ELF-1 (cell line): ENCODE measurements at regions not wholly inside any gene's neighbourhood (a gene's known extent, or its start where the extent isn't known, plus 50 kb on each side); places are given as distances from the start of the nearest gene placed in this dataset.

ENCODE experiments used
- DNase-seq: peaks from one replicate; pipeline ENCODE4 v3.0.0-alpha.2; 2016; ENCODE audit warnings: low read depth, low spot score

DNA sequence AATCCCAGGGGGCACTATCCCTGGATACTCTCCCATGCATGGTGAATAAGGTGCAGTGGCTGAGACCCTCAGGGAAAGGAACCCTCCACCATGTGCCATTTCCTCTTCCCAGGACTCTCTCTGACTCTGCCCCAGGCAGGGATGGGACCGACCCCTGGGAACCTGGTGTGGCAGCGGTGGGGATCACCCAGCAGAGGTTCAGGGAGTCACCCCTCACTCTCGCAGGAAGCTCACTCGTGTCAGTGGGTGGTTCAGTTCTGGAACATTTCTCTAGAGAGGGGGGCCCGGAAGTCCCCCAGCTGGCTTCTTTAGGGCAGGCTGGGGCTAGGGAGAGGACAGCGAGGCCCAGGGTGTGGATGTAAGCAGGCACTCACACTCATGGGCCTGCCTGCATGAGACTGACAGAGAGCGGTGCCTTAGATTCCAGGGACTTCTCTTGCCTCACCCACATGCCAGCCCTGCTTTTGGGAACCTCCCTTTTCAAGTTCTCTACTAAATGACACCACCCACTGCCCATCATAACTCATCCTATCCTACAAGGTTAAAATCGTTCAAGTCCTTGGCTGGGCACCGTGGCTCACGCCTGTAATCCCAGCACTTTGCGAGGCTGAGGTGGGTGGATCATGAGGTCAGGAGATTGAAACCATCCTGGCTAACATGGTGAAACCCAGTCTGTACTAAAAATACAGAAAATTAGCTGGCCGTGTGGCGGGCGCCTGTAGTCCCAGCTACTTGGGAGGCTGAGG is 109.7 kb upstream of the SDK2 start:
- no peak for DNase-seq

DNA sequence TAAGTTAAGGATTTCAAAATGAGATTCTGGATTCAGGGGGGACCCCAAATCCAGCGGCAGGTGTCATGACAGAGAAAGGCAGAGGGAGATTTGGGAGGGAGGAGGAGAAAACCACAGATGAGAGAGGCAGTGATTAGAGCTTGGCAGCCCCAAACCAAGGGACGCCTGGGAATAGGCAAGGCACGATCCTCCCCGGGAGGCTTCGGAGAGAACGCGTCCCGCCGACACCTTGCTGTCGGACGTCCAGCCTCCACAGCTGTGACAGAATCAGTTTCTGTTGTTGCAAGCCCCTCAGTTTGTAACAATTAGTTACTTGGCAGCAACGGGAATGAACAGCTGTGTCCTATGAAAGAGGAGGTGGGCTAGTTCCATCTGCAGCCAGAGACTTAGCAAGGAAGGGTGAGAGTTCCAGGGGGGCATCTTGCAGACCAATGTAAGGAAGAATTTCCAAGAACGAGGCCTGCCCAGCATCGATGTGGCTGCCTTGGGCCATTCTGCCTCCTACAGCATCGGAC is 110.7 kb upstream of the SDK2 start:
- no peak for DNase-seq

- DNase-seq: peak; percentile 35
Observed at GRCh38 chr17:73757420-73757819, 113.2 kb upstream of the SDK2 start.

- no peak for DNase-seq
Observed at GRCh38 chr17:73758245-73758644, 114.0 kb upstream of the SDK2 start.

GRCh38 chr17:73759324-73759723 is 115.1 kb upstream of the SDK2 start:
- no peak for DNase-seq

DNA sequence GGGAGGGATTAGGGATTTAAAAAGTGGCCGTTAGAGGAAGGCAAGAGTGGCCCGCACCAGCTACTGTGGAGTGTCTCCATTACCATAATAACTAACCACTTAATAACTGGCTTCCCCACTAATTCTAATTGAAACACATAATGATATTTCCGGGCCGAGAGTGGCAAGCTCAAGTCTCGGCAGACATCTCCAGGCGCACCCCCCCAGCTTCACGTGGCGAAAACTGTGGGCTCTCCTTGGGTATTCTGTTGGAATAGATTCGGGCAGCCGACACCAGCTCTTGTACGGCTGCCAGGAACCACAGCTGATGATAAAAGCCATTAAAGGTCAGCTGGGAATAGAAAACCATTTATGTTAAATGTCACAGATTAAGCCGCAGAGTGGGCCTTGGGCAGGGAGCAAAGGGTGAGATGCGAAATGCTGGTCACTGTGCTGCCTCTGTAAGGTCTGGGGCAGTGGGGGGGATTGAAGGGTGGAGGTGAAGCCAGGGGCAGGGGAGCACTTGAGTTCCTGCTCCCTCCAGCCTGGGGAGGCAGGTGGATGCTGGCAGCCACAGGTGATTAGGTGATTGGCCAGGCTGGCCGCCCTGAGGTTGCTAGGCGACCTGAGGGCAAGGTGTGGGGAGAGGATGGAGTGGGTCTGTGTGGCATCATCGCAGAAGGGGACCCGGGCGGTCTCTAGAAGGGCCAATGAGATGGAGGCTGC is 115.6 kb upstream of the SDK2 start:
- no peak for DNase-seq

GRCh38 chr17:73760439-73760758 is 116.2 kb upstream of the SDK2 start:
- DNase-seq: no peak

GRCh38 chr17:73765824-73766563 is 121.7 kb upstream of the SDK2 start:
- no peak for DNase-seq

GRCh38 chr17:73767696-73768095 is 123.5 kb upstream of the SDK2 start:
- DNase-seq: no peak

- no peak for DNase-seq
Observed at GRCh38 chr17:73768691-73769090, 124.4 kb upstream of the SDK2 start.

DNA sequence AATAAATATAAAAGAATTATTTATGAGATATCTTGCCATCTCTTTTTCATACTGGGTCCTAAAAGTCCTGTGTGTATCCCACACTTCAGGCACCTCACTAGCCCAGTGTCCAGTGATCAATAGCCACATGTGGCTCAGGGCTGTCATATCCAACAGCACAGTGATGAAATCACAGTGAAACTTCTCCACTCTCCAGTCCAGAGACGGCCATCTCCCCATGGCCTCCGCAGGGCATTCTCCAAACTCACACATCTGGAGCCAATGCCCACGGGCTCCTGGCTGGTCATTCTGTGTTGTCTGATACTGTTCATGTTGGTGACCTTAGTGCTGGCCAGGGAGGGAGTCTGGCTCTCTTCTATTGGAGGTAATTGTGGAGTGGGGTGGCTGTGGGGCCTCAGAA is 125.2 kb upstream of the SDK2 start:
- no peak for DNase-seq

DNA sequence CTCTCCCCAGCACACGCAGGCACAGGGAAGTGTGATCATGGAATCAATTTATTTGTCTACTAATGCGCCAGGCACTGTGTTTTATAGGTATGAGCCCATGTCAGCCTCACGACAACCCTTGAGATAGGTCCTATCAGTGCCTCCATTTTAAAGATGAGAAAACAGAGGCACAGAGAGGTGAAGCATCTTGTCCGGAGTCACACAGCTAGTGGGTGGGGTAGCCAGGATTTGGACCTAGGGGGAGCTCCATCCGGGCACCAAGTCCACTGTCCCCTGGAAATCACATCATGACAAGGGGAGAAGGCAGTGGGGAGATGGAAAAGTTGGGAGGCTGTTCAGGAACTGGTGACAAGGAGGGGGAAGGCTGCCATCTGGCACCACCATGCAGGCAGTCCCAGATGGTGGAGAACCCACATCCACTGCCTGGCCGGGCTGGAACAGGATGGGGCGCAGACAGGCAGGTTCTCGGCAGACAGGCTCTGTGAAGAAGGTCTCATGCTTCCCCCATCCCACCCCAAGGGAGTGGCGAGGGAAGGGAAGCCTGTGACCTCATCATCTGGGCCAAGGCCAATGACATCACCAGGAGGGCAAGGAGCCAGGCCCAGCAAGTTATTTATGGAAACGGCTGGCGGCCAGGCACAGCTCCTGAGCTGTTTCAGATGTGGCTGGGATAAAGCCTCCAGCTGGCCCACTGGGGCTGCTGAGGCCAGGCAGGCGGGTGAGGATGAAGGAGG is 126.0 kb upstream of the SDK2 start:
- no peak for DNase-seq

DNA sequence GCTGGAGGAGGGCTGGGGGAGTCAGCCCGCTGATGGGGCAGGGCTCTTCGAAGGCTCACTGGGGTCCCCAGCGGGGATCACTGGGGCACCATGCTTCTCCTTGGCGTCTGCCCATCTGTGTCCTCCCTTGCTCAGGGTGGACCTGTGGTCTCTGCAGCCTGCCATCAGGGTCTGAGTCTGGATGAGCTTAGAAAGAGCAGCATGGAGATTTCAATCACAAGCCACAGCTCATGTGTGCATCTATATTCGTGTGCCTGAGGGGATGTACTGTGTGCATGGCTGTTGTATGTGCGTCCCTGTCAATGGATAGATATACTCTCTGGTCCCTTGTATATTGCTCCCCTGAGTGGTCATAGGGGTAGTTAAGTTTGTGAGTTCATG is 126.6 kb upstream of the SDK2 start:
- DNase-seq: no peak

- no peak for DNase-seq
Observed at GRCh38 chr17:73772107-73772705, 128.0 kb upstream of the SDK2 start.

DNA sequence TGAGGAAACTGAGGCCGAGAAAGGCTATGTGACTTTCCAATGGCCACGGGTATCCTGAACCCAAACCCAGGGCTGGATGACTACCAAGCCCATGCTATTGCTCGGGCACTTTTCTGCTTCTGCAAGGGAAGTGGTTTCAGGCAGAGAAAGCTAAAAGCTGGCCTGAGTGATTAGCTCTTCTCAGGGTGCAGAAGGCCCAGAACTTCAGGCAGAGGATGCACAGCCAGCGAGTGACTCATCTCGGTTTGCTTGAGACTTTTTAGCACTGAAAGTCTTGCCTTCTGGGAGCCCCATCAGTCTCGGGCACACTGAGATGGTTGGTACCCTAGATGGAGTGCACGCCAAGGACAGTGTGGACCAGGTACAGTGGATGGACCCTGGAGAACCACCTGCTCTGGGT is 129.5 kb upstream of the SDK2 start:
- DNase-seq: no peak

- DNase-seq: no peak
Observed at GRCh38 chr17:73774852-73775251, 130.6 kb upstream of the SDK2 start.

- DNase-seq: no peak
Observed at GRCh38 chr17:73776351-73777130, 132.3 kb upstream of the SDK2 start.

GRCh38 chr17:73777131-73777449 is 132.8 kb upstream of the SDK2 start:
- DNase-seq: no peak

DNA sequence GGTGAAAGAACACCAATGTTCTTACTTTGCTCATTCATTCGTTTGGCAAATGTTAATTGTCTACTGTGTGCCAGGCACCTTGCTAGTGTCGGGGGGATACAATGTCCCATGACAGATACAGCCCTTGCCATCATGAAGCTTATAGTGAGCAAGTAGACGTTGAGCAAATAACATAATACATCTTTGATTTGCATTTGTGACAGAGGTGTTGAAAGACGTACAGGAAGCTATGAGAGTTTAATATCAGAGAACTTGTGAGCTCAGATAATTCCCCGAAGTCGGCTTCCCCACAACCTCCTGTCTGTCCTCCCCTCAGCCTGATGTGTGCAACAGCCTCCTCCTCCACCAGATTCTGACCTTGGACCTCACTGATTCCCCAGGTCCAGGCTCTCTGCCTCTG is 138.0 kb upstream of the SDK2 start:
- DNase-seq: no peak

GRCh38 chr17:73782641-73783381 is 138.6 kb upstream of the SDK2 start:
- peak; percentile 43 for DNase-seq
